Tibial nerve (tissue), 4 donors: ENCODE measurements at regions not wholly inside any gene's neighbourhood (a gene's known extent, or its start where the extent isn't known, plus 50 kb on each side); places are given as distances from the start of the nearest gene placed in this dataset.

Experiments
- CTCF ChIP-seq, 5 experiments: fragments of 200-600 bp in 3 of 5; fragments of 450-650 bp in 2 of 5; sonication (generic) in 3 of 5; IDR thresholded peaks; one replicate each; pipeline ENCODE4 v1.5.1; 2016 to 2019; ENCODE audit warnings: antibody characterized with exemption in 5 of 5, mild to moderate bottlenecking in 3 of 5, moderate library complexity in 2 of 5
- EP300 ChIP-seq, 2 donors: sonication (generic); formaldehyde crosslinking; IDR thresholded peaks; one replicate each; pipeline ENCODE4 v1.6.1; 2017; ENCODE audit warnings: antibody characterized with exemption in 2 of 2, mild to moderate bottlenecking in 1 of 2
- POLR2A ChIP-seq, 2 donors: fragments of 450-650 bp; IDR thresholded peaks; one replicate each; pipeline ENCODE4 v1.6.1; 2017; ENCODE audit warnings: antibody characterized with exemption in 2 of 2, mild to moderate bottlenecking in 2 of 2, moderate library complexity in 2 of 2

GRCh38 chr7:13359656-13360055, 629.8 kb downstream of the ETV1 start:
- TF ChIP-seq CTCF (IDR thresholded peaks at IDR 0.05) (no peak), EP300 (IDR thresholded peaks at IDR 0.05) (no peak), POLR2A (IDR thresholded peaks at IDR 0.05) (no peak)
